Aorta (tissue), 5 donors: ENCODE measurements at regions not wholly inside any gene's neighbourhood (a gene's known extent, or its start where the extent isn't known, plus 50 kb on each side); places are given as distances from the start of the nearest gene placed in this dataset.

ENCODE experiments used
- ATAC-seq: fragments of 200-7000 bp; cut with Tn5 transposase; one replicate; pipeline ENCODE4 v1.9.1; 2022; ENCODE audit warnings: moderate library complexity; ENCODE audit not compliant: low FRiP score
- DNase-seq, 2 donors: peaks; one replicate each; pipeline ENCODE4 v3.0.0-alpha.2; 2020
- H3K27ac ChIP-seq, 2 donors: one replicate each; pipeline ENCODE4 v1.5.1; 2013; ENCODE audit warnings: low read length in 2 of 2, mild to moderate bottlenecking in 2 of 2, moderate library complexity in 2 of 2, control low read depth in 1 of 2, inconsistent platforms in 1 of 2, low read depth in 1 of 2
- H3K27me3 ChIP-seq, 2 donors: one replicate each; pipeline ENCODE4 v1.6.1; 2013; ENCODE audit warnings: control low read depth in 1 of 2, low read length in 1 of 2, mild to moderate bottlenecking in 1 of 2, moderate library complexity in 1 of 2; ENCODE audit not compliant: insufficient read depth in 2 of 2, control insufficient read depth in 1 of 2
- H3K36me3 ChIP-seq, 2 donors: one replicate each; pipeline ENCODE4 v1.6.1; 2013; ENCODE audit warnings: control low read depth in 1 of 2, low read length in 1 of 2, mild to moderate bottlenecking in 1 of 2; ENCODE audit not compliant: insufficient read depth in 2 of 2, control insufficient read depth in 1 of 2
- H3K4me1 ChIP-seq, 2 donors: one replicate each; pipeline ENCODE4 v1.6.1; 2013; ENCODE audit warnings: low read length in 2 of 2, control low read depth in 1 of 2, mild to moderate bottlenecking in 1 of 2, moderate library complexity in 1 of 2; ENCODE audit not compliant: insufficient read depth in 2 of 2, control insufficient read depth in 1 of 2
- H3K4me3 ChIP-seq, 2 donors: one replicate each; pipeline ENCODE4 v1.5.1; 2013; ENCODE audit warnings: low read length in 2 of 2, control low read depth in 1 of 2, mild to moderate bottlenecking in 1 of 2
- H3K9me3 ChIP-seq: one replicate; pipeline ENCODE4 v1.6.1; 2013; ENCODE audit warnings: mild to moderate bottlenecking, low read length; ENCODE audit not compliant: control insufficient read depth
- WGBS, 2 donors: extraction: QIAGEN DNeasy Blood & Tissue Kit; methylation state at CpG; one replicate each; pipeline ENCODE4 v1.1.7; 2013; 5-methylcytosine and 5-hydroxymethylcytosine counted together
- intact Hi-C, 2 donors: fragments of 100-400 bp; cut with DNase I; formaldehyde crosslinking; loops; one replicate each; pipeline versions ENCODE4 v1.14.2 to v1.15.0; 2022
- donor health status: healthy with polysubstance abuse.
- donor health status: Bipolar disorder and iron deficiency.
- donor health status: DM: no; HTN: no; CAD: no.
- donor health status: DM: no; HTN: no; CAD: no.
- donor health status: DM: yes; HTN: yes; CAD: no.

GRCh38 chr22:49508561-49508960, 319.1 kb downstream of the BRD1 start:
- Histone ChIP-seq H3K27me3 (peaks cover 0 to 3% of the 10 kb centered on the region in 2 donors), H3K36me3 (no peaks in the 10 kb centered on the region), H3K9me3 (peaks cover 3% of the 10 kb centered on the region), H3K27ac (no peak overlapping the region), H3K4me1 (no peaks in the 10 kb centered on the region), H3K4me3 (no peak overlapping the region)
- ATAC-seq (no peak), DNase-seq (no peak)
- intact Hi-C loops = no loop called here
- 83 to 86% methylated on average over 9 of the region's 9 CpGs for WGBS, 2 donors

GRCh38 chr22:49507607-49508292, 319.9 kb downstream of the BRD1 start:
- 89 to 90% methylated on average over 22 of the region's 22 CpGs for WGBS, 2 donors
- intact Hi-C loops = no loop called here
- Histone ChIP-seq H3K36me3 (no peaks in the 10 kb centered on the region), H3K4me1 (no peaks in the 10 kb centered on the region), H3K27me3 (peaks cover 0 to 3% of the 10 kb centered on the region in 2 donors), H3K27ac (no peak overlapping the region), H3K9me3 (peaks cover 3% of the 10 kb centered on the region), H3K4me3 (no peak overlapping the region)
- DNase-seq (peak in 1 of 2 donors; percentile 61), ATAC-seq (no peak)

GRCh38 chr22:49506010-49506400, 321.7 kb downstream of the BRD1 start:
- Histone ChIP-seq H3K4me3 (no peak overlapping the region), H3K27me3 (no peaks in the 10 kb centered on the region), H3K27ac (no peak overlapping the region), H3K9me3 (peaks cover 3% of the 10 kb centered on the region), H3K4me1 (no peaks in the 10 kb centered on the region), H3K36me3 (no peaks in the 10 kb centered on the region)
- 80 to 84% methylated on average over 6 of the region's 6 CpGs for WGBS, 2 donors
- ATAC-seq (no peak), DNase-seq (no peak)
- intact Hi-C loops = no loop called here

GRCh38 chr22:49505337-49506009, 322.2 kb downstream of the BRD1 start:
- Histone ChIP-seq H3K27me3 (no peaks in the 10 kb centered on the region), H3K36me3 (no peaks in the 10 kb centered on the region), H3K4me3 (no peak overlapping the region), H3K9me3 (peaks cover 3% of the 10 kb centered on the region), H3K27ac (no peak overlapping the region), H3K4me1 (no peaks in the 10 kb centered on the region)
- 89 to 92% methylated on average over 7 of the region's 7 CpGs for WGBS, 2 donors
- ATAC-seq = no peak
- intact Hi-C loops = no loop called here
- no peak for DNase-seq

- H3K27ac ChIP-seq = no peak overlapping the region
- no peaks in the 10 kb centered on the region for H3K27me3 ChIP-seq
- no peak overlapping the region for H3K4me3 ChIP-seq
- ATAC-seq (no peak), DNase-seq (peak in 1 of 2 donors; percentile 60)
- H3K36me3 ChIP-seq = no peaks in the 10 kb centered on the region
- H3K4me1 ChIP-seq = no peaks in the 10 kb centered on the region
- H3K9me3 ChIP-seq = peaks cover 3% of the 10 kb centered on the region
- whole genome bisulfite sequencing, 2 donors = 72 to 75% methylated on average over 6 of the region's 6 CpGs
- intact Hi-C loops = no loop called here
Observed at GRCh38 chr22:49503896-49504521, 323.7 kb downstream of the BRD1 start.

GRCh38 chr22:49503321-49503720, 324.4 kb downstream of the BRD1 start:
- intact Hi-C loops = no loop called here
- H3K9me3 ChIP-seq = peaks cover 3% of the 10 kb centered on the region
- no peaks in the 10 kb centered on the region for H3K27me3 ChIP-seq
- H3K4me3 ChIP-seq = no peak overlapping the region
- no peak overlapping the region for H3K27ac ChIP-seq
- no peak for ATAC-seq
- 69 to 77% methylated on average over 1 of the region's 1 CpG for WGBS, 2 donors
- no peaks in the 10 kb centered on the region for H3K4me1 ChIP-seq
- no peak for DNase-seq
- H3K36me3 ChIP-seq = no peaks in the 10 kb centered on the region

- intact Hi-C loops = no loop called here
- no peak for DNase-seq
Observed at GRCh38 chr22:49502126-49502826, 325.4 kb downstream of the BRD1 start.

GRCh38 chr22:49500942-49501395, 326.7 kb downstream of the BRD1 start:
- DNase-seq (no peak), ATAC-seq (no peak)
- Histone ChIP-seq H3K4me1 (no peaks in the 10 kb centered on the region), H3K4me3 (no peak overlapping the region), H3K27ac (no peak overlapping the region), H3K9me3 (no peaks in the 10 kb centered on the region), H3K27me3 (no peaks in the 10 kb centered on the region), H3K36me3 (no peaks in the 10 kb centered on the region)
- 94 to 96% methylated on average over 2 of the region's 2 CpGs for whole genome bisulfite sequencing, 2 donors
- intact Hi-C loops = no loop called here

More at GRCh38 chr22:49502126-49502826, 325.4 kb downstream of the BRD1 start:
- Histone ChIP-seq H3K4me3 (no peak overlapping the region), H3K27ac (no peak overlapping the region), H3K36me3 (no peaks in the 10 kb centered on the region), H3K27me3 (no peaks in the 10 kb centered on the region), H3K9me3 (peaks cover 1% of the 10 kb centered on the region), H3K4me1 (no peaks in the 10 kb centered on the region)
- ATAC-seq = no peak
- 82 to 83% methylated on average over 13 of the region's 13 CpGs for WGBS, 2 donors
